ENCODE measurements at regions not wholly inside any gene's neighbourhood (a gene's known extent, or its start where the extent isn't known, plus 50 kb on each side); places are given as distances from the start of the nearest gene placed in this dataset.
"Not testable (repeated sequence)": the region's sequence is repeated elsewhere in the genome, so short reads cannot be mapped to it uniquely, and the experiment has no call there.

GRCh38 chr9:80797831-80798688 is 891.3 kb downstream of the TLE1 start:
- peak; percentile 88 to 92 for DNase-seq

- peak in 1 of 2 experiments; percentile 58 for DNase-seq
These were observed 892.1 kb downstream of the TLE1 start for GRCh38 chr9:80797101-80797829.

- DNase-seq, result peak in 1 of 2 experiments; percentile 20
These were observed 892.7 kb downstream of the TLE1 start for GRCh38 chr9:80796632-80797031.

- no peak for DNase-seq
These were observed 895.1 kb downstream of the TLE1 start for GRCh38 chr9:80794197-80794596.

GRCh38 chr9:80793706-80794105 is 895.6 kb downstream of the TLE1 start:
- peak in 1 of 2 experiments; percentile 64 for DNase-seq

GRCh38 chr9:80792726-80793125 is 896.6 kb downstream of the TLE1 start:
- peak in 1 of 2 experiments; percentile 63 for DNase-seq

- peak in 1 of 2 experiments; percentile 0 for DNase-seq
These were observed 897.5 kb downstream of the TLE1 start for GRCh38 chr9:80791836-80792235.

GRCh38 chr9:80790764-80791163 is 898.6 kb downstream of the TLE1 start:
- no peak for DNase-seq

- DNase-seq, result peak in 1 of 2 experiments; percentile 36
These were observed 899.5 kb downstream of the TLE1 start for GRCh38 chr9:80789831-80790230.

- no peak for DNase-seq
These were observed 901.7 kb downstream of the TLE1 start for GRCh38 chr9:80787636-80788035.

GRCh38 chr9:80784647-80785046 is 904.7 kb downstream of the TLE1 start:
- DNase-seq, result no peak

GRCh38 chr9:80775971-80776370 is 913.4 kb downstream of the TLE1 start:
- peak in 1 of 2 experiments; percentile 2 for DNase-seq

- peak in 1 of 2 experiments; percentile 1 for DNase-seq
These were observed 913.8 kb downstream of the TLE1 start for GRCh38 chr9:80775530-80775929.

- no peak for DNase-seq
These were observed 917.6 kb downstream of the TLE1 start for GRCh38 chr9:80771555-80772347.

GRCh38 chr9:80763536-80763935 is 925.8 kb downstream of the TLE1 start:
- DNase-seq, result no peak

GRCh38 chr9:80755586-80755985 is 933.8 kb downstream of the TLE1 start:
- no peak for DNase-seq

GRCh38 chr9:80747056-80747455 is 942.3 kb downstream of the TLE1 start:
- DNase-seq, result not testable (repeated sequence)

GRCh38 chr9:80732506-80732905 is 956.8 kb downstream of the TLE1 start:
- no peak for DNase-seq

- DNase-seq, result no peak
These were observed 968.8 kb downstream of the TLE1 start for GRCh38 chr9:80720579-80720978.

- no peak for DNase-seq
These were observed 982.2 kb downstream of the TLE1 start for GRCh38 chr9:80707120-80707519.

GRCh38 chr9:80701061-80701460 is 988.3 kb downstream of the TLE1 start:
- no peak for DNase-seq

GRCh38 chr9:80699511-80699998 is 989.8 kb downstream of the TLE1 start:
- no peak for DNase-seq

Data from NCI-H446 (cell line).